ENCODE measurements at regions not wholly inside any gene's neighbourhood (a gene's known extent, or its start where the extent isn't known, plus 50 kb on each side); places are given as distances from the start of the nearest gene placed in this dataset.

- no peak for TF ChIP-seq HOXA7 (CRISPR knock-in tag; IDR thresholded peaks at IDR 0.05)
- TF ChIP-seq CTCF (IDR thresholded peaks at IDR 0.05), result no peak
- no peak for TF ChIP-seq POLR2A (IDR thresholded peaks at IDR 0.05; ENCODE audit: low read length)
- no peak for TF ChIP-seq KDM5A (IDR thresholded peaks at IDR 0.05)
- TF ChIP-seq REST (IDR thresholded peaks at IDR 0.05), result no peak
- TF ChIP-seq KDM1A (IDR thresholded peaks at IDR 0.05; ENCODE audit: low read depth), result no peak
- TF ChIP-seq RFX5 (IDR thresholded peaks at IDR 0.05), result no peak
These were observed 361.9 kb upstream of the MEX3C start for GRCh38 chr18:51559198-51559901.

Data from A549 (cell line).